ENCODE measurements at regions not wholly inside any gene's neighbourhood (a gene's known extent, or its start where the extent isn't known, plus 50 kb on each side); places are given as distances from the start of the nearest gene placed in this dataset.

DNA sequence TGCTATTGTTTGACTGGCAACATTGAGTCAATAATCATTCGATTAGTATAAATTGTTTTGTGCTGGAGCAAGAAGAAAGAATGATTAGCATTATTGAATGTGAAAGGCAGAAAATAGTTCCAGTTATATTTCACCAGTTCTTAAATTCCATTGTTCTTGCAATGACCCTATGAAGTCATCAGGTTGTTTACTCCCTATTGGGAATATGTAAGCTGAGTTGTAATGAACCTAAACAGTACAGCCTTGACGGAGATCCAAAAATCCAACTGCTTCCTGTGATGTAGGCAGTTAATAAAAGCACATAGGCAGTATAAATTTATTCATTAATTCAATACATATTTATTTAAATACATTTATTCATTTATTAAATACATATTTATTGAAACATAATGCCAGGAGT lies 947.5 kb downstream of the PCDH7 start:
- no peaks in the 10 kb centered on the region for H3K36me3 Mint-ChIP-seq (ENCODE audit: insufficient read depth in 1 of 3, low read depth in 3 of 3)
- Histone ChIP-seq H3K56ac (ENCODE audit: insufficient read length, low read depth, low read length) (no peak overlapping the region), H3K23ac (ENCODE audit: insufficient read length, low read depth, low read length) (no peak overlapping the region), H4K91ac (ENCODE audit: insufficient read length, low read depth, low read length) (no peak overlapping the region), H3K27ac (ENCODE audit: insufficient read length, low read depth, low read length) (no peak overlapping the region), H4K5ac (ENCODE audit: insufficient read length, low read depth, low read length) (no peak overlapping the region), H2BK15ac (ENCODE audit: low read depth, low read length) (no peak overlapping the region), H3K79me1 (ENCODE audit: insufficient read depth, low read depth, low read length, poor library complexity, severe bottlenecking) (no peaks in the 10 kb centered on the region), H2AK5ac (ENCODE audit: insufficient read length, low read length) (no peak overlapping the region), H2AFZ (ENCODE audit: low read length) (no peak overlapping the region), H3K9ac (ENCODE audit: extremely low read depth, insufficient read length, low read length) (no peak overlapping the region), H3K4ac (ENCODE audit: low read depth, low read length) (no peak overlapping the region), H3T11ph (ENCODE audit: low read length) (no peak overlapping the region), H3K4me2 (ENCODE audit: insufficient read depth, insufficient read length, low read length) (no peak overlapping the region), H3K27me3 (ENCODE audit: insufficient read depth, low read length) (no peaks in the 10 kb centered on the region), H2BK120ac (ENCODE audit: low read depth, low read length, poor library complexity, severe bottlenecking) (no peak overlapping the region), H2BK20ac (ENCODE audit: low read depth, low read length, poor library complexity, severe bottlenecking) (no peak overlapping the region), H3K23me2 (ENCODE audit: insufficient read length, low read depth, low read length, poor library complexity, severe bottlenecking) (no peaks in the 10 kb centered on the region), H3K9me3 (ENCODE audit: control insufficient read depth, low read depth, low read length) (no peaks in the 10 kb centered on the region), H2BK12ac (ENCODE audit: insufficient read length, low read depth, low read length) (no peak overlapping the region), H3K18ac (ENCODE audit: insufficient read length, low read depth, low read length) (no peak overlapping the region), H3K79me2 (ENCODE audit: insufficient read depth, low read length) (no peaks in the 10 kb centered on the region), H2BK5ac (ENCODE audit: insufficient read length, low read length) (no peak overlapping the region), H4K8ac (replicated peaks; ENCODE audit: insufficient read length, low read depth, low read length) (no peak overlapping the region), H3K14ac (ENCODE audit: insufficient read depth, low read length) (no peak overlapping the region), H4K20me1 (ENCODE audit: control insufficient read depth, insufficient read depth, insufficient read length) (no peaks in the 10 kb centered on the region), H3K4me1 (ENCODE audit: insufficient read depth, low read length) (no peaks in the 10 kb centered on the region)
- H3K4me3 Mint-ChIP-seq, result no peak overlapping the region
- no CpG with 5 or more reads among the region's 2 CpGs for WGBS (ENCODE audit: extremely low coverage, insufficient read length, low lambda C conversion rate)
- TF ChIP-seq, protein P1, sequence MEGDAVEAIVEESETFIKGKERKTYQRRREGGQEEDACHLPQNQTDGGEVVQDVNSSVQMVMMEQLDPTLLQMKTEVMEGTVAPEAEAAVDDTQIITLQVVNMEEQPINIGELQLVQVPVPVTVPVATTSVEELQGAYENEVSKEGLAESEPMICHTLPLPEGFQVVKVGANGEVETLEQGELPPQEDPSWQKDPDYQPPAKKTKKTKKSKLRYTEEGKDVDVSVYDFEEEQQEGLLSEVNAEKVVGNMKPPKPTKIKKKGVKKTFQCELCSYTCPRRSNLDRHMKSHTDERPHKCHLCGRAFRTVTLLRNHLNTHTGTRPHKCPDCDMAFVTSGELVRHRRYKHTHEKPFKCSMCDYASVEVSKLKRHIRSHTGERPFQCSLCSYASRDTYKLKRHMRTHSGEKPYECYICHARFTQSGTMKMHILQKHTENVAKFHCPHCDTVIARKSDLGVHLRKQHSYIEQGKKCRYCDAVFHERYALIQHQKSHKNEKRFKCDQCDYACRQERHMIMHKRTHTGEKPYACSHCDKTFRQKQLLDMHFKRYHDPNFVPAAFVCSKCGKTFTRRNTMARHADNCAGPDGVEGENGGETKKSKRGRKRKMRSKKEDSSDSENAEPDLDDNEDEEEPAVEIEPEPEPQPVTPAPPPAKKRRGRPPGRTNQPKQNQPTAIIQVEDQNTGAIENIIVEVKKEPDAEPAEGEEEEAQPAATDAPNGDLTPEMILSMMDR (conservative IDR thresholded peaks at IDR 0.05), result no peak
- no peak overlapping the region for H3K27ac Mint-ChIP-seq
- peaks cover 0 to 4% of the 10 kb centered on the region in 2 experiments; a peak in 1 of 4 replicates for H3K4me1 Mint-ChIP-seq
- no peak for DNase-seq
- no peaks in the 10 kb centered on the region for H3K9me3 Mint-ChIP-seq
- no peaks in the 10 kb centered on the region for H3K27me3 Mint-ChIP-seq (ENCODE audit: low read depth)

All from H9 (cell line).